GM12872 (cell line): ENCODE measurements at regions not wholly inside any gene's neighbourhood (a gene's known extent, or its start where the extent isn't known, plus 50 kb on each side); places are given as distances from the start of the nearest gene placed in this dataset.

Experiments
- TF ChIP-seq, protein P1 (sequence below): IDR thresholded peaks from 3 replicates; pipeline ENCODE4 v1.5.1; 2011; ENCODE audit warnings: low read depth, mild to moderate bottlenecking, low read length, moderate library complexity; ENCODE audit not compliant: insufficient read depth

- TF ChIP-seq, protein P1, sequence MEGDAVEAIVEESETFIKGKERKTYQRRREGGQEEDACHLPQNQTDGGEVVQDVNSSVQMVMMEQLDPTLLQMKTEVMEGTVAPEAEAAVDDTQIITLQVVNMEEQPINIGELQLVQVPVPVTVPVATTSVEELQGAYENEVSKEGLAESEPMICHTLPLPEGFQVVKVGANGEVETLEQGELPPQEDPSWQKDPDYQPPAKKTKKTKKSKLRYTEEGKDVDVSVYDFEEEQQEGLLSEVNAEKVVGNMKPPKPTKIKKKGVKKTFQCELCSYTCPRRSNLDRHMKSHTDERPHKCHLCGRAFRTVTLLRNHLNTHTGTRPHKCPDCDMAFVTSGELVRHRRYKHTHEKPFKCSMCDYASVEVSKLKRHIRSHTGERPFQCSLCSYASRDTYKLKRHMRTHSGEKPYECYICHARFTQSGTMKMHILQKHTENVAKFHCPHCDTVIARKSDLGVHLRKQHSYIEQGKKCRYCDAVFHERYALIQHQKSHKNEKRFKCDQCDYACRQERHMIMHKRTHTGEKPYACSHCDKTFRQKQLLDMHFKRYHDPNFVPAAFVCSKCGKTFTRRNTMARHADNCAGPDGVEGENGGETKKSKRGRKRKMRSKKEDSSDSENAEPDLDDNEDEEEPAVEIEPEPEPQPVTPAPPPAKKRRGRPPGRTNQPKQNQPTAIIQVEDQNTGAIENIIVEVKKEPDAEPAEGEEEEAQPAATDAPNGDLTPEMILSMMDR = no peak
These were observed 61.8 kb downstream of the SDR9C7 start for GRCh38 chr12:56872366-56872765.

DNA sequence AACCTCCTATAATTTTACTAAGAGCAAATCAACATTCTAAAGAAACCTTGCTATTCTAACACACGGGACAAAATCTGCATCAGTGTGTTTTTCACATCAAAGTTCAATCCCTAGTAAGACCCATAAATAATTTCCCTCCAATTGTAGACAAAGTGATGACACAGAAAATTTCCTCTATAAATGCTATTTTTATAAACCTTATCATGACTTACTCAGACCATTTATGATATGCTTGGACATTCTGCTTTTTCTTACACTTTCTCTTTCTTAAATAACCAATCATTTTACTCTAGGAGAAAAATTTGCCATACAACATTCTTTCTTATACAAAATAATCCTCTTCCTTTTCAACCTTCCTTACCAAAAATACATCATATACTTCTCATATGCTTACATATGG is 67.0 kb downstream of the SDR9C7 start:
- TF ChIP-seq, protein P1 = no peak

- TF ChIP-seq, protein P1 = no peak
These were observed 67.7 kb downstream of the SDR9C7 start for GRCh38 chr12:56866493-56866892.

DNA sequence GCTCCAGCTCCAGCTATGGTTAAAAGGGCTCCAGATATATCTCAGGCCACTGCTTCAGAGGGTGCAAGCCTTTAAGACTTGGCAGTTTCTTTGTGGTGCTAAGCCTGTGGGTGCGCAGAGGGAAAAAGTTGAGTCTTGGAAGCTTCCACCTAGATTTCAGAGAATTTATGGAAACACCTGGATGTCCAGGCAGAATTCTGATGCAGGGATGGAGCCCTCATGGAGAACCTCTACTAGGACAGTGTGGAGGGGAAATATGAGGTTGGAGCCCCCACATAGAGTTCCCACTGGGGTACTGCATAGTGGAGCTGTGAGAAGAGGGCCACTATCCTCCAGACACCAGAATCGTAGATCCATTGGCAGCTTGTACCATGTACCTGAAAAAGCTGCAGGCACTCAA is 69.9 kb downstream of the SDR9C7 start:
- TF ChIP-seq, protein P1 = no peak

DNA sequence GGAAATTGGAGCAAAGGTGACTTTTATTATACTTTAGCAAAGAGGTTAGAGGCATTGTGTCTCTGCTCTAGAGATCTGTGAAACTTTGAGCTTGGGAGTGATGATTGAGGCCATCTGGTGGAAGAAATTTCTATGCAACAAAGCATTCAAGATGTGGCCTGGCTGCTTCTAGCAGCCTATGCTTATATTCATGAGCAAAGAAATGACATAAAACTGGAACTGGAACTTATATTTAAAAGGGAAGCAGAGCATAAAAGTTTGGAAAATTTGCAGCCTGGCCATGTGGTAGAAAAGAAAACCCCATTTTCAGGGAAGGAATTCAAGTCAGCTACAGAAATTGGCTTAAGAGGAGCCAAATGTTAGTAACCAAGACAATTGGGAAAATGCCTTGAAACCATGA is 70.4 kb downstream of the SDR9C7 start:
- TF ChIP-seq, protein P1 = no peak

DNA sequence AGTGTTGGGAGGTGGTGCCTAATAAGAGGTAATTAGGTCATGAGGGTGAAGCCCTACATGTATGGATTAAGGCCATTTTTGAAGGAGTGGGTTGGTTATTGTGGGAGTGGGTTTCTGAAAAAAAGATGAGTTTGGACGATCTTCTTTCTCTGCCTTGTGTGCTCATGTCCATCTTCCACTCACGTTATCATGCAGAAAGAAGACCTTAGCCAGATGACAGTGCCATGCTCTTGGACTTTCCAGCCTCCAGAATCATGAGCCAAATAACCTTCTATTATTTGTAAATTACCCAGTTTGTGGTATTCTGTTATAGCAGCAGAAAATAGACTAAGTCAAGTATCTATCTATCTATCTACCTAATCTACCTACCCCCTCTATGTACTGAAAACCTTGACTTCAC is 71.9 kb downstream of the SDR9C7 start:
- TF ChIP-seq, protein P1 = no peak

DNA sequence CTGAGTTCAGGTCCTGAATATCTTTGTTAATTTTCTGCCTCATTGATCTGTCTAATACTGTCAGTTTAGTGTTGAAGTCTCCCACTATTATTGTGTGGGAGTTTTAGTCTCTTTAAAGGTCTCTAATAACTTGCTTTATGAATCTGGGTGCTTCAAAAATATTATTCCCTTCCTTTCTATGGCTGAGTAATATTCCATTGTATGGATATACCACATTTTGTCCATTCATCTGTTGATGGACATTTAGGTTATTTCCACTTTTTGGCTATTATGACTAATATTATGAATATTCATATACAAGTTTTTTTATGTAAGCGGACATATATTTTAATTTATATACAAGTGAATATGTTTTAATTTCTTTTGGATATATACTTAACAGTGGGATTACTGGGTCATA is 82.7 kb downstream of the SDR9C7 start:
- TF ChIP-seq, protein P1 = no peak

DNA sequence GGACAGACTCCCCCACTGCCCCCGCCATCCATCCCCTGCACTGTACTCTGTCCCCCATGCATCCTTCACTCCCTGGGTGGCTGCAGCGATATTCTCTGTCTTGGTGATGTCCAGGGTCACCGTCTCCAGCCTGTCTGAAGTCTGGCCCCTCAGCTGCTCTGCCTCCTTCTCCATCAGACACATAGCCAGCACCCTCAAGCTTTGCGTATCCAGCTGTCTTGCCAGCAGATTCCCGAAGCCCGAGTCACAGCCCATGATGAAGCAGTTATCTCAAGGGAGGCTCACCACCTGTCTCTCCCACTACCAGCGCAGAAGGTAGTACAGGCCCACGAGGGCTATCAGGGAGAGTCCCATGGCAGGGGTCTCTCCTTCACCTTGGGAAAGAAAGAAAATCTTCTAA is 77.8 kb downstream of the HSD17B6 start:
- TF ChIP-seq, protein P1 = no peak
